ENCODE measurements at regions not wholly inside any gene's neighbourhood (a gene's known extent, or its start where the extent isn't known, plus 50 kb on each side); places are given as distances from the start of the nearest gene placed in this dataset.
"Not testable (repeated sequence)": the region's sequence is repeated elsewhere in the genome, so short reads cannot be mapped to it uniquely, and the experiment has no call there.

- DNase-seq (ENCODE audit: low spot score), result no peak
These were observed 307.2 kb downstream of the HIVEP2 start for GRCh38 chr6:142637624-142638351.

DNA sequence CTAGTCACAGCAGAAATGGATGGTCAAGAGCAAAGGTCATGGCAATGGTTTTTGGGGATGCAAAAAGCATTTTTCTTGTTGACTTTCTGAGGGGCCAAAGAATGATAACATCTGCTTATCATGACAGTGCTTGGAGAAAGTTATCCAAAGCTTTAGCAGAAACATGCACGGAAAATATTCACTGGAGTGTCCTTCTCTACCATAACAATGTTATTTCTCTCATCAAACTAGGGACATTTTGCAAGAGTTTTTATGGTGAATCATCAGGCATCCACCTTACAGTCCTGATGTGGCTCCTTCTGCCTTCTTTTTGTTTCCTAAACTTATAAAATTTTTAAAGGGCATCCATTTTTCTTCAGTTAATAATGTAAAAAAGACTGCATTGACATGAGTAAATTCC is 302.3 kb downstream of the HIVEP2 start:
- DNase-seq (ENCODE audit: low spot score), result no peak

- no peak for DNase-seq (ENCODE audit: low spot score)
These were observed 300.1 kb downstream of the HIVEP2 start for GRCh38 chr6:142644866-142645265.

- DNase-seq (ENCODE audit: low spot score), result no peak
These were observed 299.3 kb downstream of the HIVEP2 start for GRCh38 chr6:142645663-142646062.

- DNase-seq (ENCODE audit: low spot score), result no peak
These were observed 297.4 kb downstream of the HIVEP2 start for GRCh38 chr6:142647449-142648035.

GRCh38 chr6:142648036-142648451 is 296.9 kb downstream of the HIVEP2 start:
- DNase-seq (ENCODE audit: low spot score), result no peak

- no peak for DNase-seq (ENCODE audit: low spot score)
These were observed 296.4 kb downstream of the HIVEP2 start for GRCh38 chr6:142648526-142648925.

DNA sequence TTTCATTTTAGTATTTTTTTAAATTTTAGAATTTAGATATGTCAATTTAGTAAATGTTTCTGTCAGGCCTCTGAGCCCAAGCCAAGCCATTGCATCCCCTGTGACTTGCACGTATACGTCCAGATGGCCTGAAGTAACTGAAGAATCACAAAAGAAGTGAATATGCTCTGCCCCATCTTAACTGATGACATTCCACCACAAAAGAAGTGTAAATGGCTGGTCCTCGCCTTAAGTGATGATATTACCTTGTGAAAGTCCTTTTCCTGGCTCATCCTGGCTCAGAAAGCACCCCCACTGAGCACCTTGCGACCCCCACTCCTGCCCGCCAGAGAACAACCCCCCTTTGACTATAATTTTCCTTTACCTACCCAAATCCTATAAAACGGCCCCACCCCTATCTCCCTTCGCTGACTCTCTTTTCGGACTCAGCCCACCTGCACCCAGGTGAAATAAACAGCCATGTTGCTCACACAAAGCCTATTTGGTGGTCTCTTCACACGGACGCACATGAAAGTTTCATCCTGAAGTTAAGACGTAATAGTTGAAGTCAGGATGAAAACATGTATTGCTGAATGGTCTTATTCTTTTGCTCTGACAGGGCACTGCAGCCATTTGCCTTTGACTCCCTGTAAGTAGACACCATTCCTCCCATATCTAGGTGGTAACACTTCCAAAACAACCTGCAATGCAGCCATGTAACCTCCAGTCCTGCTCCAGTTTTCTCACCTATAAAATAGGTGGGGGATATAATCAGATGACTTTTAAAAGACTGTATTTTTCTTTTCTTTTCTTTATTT is 295.3 kb downstream of the HIVEP2 start:
- DNase-seq (ENCODE audit: low spot score), result not testable (repeated sequence)

- no peak for DNase-seq (ENCODE audit: low spot score)
These were observed 293.6 kb downstream of the HIVEP2 start for GRCh38 chr6:142651384-142651783.

DNA sequence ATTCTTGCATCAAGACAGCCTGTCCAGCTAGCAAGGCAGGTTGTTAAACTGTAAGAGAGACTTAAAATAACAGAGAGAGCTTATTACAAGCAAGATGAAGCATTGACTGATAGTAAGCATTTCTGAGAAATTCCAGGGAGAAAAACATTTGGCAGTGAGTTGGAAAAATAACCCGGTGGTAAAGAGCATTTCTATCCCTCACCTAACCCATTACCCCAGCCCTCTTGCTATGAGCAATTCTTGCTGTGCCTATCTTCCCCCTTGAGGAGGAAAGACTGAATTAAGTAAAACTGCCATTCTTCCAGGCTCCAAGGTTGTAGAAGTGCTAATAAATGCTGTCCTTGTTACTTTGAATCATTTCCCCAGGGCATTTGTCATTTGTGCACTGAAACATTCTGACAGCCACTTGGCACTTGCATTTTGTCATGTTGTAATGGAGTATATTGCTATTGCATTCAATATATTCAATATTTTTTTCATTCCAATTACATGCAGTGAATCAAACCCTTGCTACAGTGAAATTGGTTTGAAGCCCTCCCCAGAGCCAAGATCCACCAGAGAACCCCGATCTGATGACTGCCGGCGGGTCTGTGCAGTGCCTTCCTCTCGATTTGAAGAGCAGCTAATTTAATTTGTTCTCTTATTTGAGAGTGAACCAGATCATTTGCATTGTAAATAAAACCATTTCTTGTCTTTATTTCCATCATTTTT is 291.1 kb downstream of the HIVEP2 start:
- no peak for DNase-seq (ENCODE audit: low spot score)

GRCh38 chr6:142659661-142660060 is 285.3 kb downstream of the HIVEP2 start:
- DNase-seq (ENCODE audit: low spot score), result no peak

- DNase-seq (ENCODE audit: low spot score), result no peak
These were observed 279.6 kb downstream of the HIVEP2 start for GRCh38 chr6:142665393-142665792.

GRCh38 chr6:142666599-142667185 is 278.3 kb downstream of the HIVEP2 start:
- no peak for DNase-seq (ENCODE audit: low spot score)

- no peak for DNase-seq (ENCODE audit: low spot score)
These were observed 275.3 kb downstream of the HIVEP2 start for GRCh38 chr6:142669471-142670351.

DNA sequence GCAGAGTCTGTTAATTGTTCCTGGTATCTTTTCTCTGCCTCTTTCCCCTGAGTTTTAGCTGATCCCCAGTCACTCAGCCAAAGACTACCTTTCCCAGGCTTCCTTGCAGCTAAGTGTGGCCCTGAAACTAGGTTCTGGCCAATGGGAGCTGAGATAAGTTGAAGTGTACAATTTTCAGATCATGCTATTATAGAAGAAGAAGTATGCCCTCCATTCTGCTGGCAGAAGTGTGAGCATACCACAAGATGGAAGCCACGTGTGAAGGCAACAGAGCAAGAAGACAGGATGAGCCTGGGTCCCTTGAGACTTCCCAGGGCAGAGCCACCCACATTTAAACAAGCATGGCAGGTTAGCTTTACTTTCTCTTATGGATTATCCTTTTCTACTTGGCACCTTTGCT is 273.2 kb downstream of the HIVEP2 start:
- no peak for DNase-seq (ENCODE audit: low spot score)

GRCh38 chr6:142675517-142675916 is 269.5 kb downstream of the HIVEP2 start:
- no peak for DNase-seq (ENCODE audit: low spot score)

DNA sequence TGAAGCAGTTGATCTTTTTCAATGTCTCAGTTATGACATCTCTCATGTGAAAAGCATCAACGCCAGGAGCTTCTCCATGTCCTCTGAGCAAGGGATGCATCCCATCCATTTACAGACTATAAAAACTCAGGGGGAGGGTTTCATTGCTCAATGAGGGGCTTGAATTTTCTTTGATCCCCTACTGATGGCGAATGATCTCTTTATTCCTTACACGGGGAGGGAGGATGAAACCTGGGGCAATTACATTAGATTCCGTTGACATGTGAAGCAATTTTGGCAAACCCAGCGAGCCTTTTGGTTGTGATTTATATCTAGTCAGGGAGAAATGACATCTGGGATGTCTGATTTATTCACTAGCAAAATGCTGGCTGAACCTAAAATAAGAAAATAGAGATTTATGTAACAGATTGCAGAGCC is 268.9 kb downstream of the HIVEP2 start:
- DNase-seq (ENCODE audit: low spot score), result no peak

DNA sequence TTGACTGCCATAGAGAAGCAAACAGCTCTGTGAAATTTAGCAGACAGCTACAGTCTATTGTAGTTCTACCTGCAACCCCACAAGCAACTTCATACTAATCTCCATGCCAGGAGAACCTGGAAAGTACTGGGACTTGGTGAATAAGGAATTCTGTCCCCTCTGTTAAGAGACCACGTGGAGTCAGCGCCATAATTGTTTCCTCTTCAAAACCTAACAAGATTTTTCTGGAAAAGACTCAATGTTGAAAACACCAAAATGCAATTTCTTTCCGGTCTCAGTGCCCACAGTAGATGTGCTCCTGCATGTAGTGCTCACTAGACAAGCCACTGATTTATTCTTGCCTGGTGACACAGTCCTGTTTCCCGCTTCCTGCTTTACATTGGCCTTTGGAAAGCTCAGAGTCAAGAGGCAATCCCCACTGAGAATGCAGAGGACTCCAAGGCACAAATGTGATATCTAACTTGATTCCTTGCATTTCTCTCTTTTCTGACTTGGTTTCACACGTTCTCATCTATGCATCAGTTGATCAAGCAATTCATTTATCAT is 268.3 kb downstream of the HIVEP2 start:
- DNase-seq (ENCODE audit: low spot score), result no peak

DNA sequence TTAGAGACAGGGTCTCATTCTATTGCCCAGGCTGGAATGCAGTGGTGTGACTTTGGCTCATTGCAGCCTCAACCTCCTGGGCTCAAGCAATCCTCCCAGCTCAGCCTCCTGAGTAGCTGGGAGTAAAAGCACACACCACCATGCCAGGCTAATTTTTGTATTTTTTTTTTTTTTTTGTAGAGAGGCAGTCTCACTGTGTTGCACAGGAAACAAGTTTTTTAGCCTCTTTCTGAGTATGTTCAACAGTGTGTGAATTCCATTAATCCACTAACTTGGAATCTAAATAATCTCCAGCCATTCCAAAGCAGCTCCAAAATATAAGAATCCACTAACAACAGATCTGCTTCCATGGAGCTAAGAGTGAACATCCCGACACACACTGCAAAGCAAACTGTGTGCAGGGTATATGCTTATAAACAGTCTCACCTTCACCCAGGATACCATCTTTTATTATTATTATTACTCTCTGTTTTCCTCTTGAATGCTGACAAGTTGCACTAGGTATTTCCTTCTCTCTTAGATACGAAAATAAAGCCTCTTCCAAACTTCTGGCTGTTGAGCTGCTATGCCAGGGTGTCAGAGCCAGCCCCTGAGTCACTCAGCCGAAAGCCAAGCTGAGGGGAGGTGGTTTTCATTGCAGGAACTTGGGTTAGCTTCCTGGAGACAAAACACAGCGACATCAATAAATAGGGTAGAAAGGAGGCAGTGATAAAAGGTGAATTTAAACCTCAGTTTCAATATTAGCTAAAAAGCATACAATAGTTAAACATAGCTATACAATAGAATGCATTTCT is 264.9 kb downstream of the HIVEP2 start:
- no peak for DNase-seq (ENCODE audit: low spot score)

GRCh38 chr6:142681099-142681498 is 263.9 kb downstream of the HIVEP2 start:
- no peak for DNase-seq (ENCODE audit: low spot score)

Measured in iPS-NIHi11 (cell line).